Panc1 (cell line): ENCODE measurements at regions not wholly inside any gene's neighbourhood (a gene's known extent, or its start where the extent isn't known, plus 50 kb on each side); places are given as distances from the start of the nearest gene placed in this dataset.

Experiments
- POLR2AphosphoS5 ChIP-seq: IDR thresholded peaks from 2 replicates; pipeline ENCODE4 v1.6.1; 2012; ENCODE audit warnings: mild to moderate bottlenecking, low read depth, low read length, moderate library complexity
- REST ChIP-seq, 2 experiments: IDR thresholded peaks; 2 replicates each; pipeline ENCODE4 v1.6.1; 2011 to 2012; ENCODE audit warnings: low read depth in 2 of 2, control low read depth in 1 of 2, low read length in 1 of 2, mild to moderate bottlenecking in 1 of 2, moderate library complexity in 1 of 2; ENCODE audit not compliant: insufficient read depth in 1 of 2
- TCF7L2 ChIP-seq: IDR thresholded peaks from 2 replicates; pipeline ENCODE4 v1.6.1; 2011; ENCODE audit warnings: mild to moderate bottlenecking, low read depth, low read length, inconsistent platforms
- TF ChIP-seq, protein P1 (sequence below): fragments of 450-650 bp; IDR thresholded peaks from 2 replicates; pipeline ENCODE4 v1.5.1; 2017; ENCODE audit warnings: mild to moderate bottlenecking

- TF ChIP-seq, protein P1, sequence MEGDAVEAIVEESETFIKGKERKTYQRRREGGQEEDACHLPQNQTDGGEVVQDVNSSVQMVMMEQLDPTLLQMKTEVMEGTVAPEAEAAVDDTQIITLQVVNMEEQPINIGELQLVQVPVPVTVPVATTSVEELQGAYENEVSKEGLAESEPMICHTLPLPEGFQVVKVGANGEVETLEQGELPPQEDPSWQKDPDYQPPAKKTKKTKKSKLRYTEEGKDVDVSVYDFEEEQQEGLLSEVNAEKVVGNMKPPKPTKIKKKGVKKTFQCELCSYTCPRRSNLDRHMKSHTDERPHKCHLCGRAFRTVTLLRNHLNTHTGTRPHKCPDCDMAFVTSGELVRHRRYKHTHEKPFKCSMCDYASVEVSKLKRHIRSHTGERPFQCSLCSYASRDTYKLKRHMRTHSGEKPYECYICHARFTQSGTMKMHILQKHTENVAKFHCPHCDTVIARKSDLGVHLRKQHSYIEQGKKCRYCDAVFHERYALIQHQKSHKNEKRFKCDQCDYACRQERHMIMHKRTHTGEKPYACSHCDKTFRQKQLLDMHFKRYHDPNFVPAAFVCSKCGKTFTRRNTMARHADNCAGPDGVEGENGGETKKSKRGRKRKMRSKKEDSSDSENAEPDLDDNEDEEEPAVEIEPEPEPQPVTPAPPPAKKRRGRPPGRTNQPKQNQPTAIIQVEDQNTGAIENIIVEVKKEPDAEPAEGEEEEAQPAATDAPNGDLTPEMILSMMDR: no peak
- TF ChIP-seq REST (IDR thresholded peaks at IDR 0.05; ENCODE audit: insufficient read depth in 1 of 2, low read depth in 2 of 2, low read length in 1 of 2) (no peak), TCF7L2 (no peak), POLR2AphosphoS5 (no peak)
Measured at GRCh38 chr2:195352581-195352980, 304.4 kb upstream of the SLC39A10 start.
